Suprapubic skin (tissue), 4 donors: ENCODE measurements at regions not wholly inside any gene's neighbourhood (a gene's known extent, or its start where the extent isn't known, plus 50 kb on each side); places are given as distances from the start of the nearest gene placed in this dataset.

Experiments used
- DNase-seq, 2 donors: peaks; one replicate each; pipeline ENCODE4 v3.0.0-alpha.2; 2019; ENCODE audit warnings: low spot score in 2 of 2
- H3K27ac ChIP-seq: fragments of 200-600 bp; sonication (generic); one replicate; pipeline ENCODE4 v1.5.1; 2019
- H3K27me3 ChIP-seq: fragments of 200-600 bp; sonication (generic); one replicate; pipeline ENCODE4 v1.5.1; 2019
- H3K36me3 ChIP-seq: fragments of 200-600 bp; sonication (generic); one replicate; pipeline ENCODE4 v1.5.1; 2019
- H3K4me1 ChIP-seq: fragments of 200-600 bp; sonication (generic); one replicate; pipeline ENCODE4 v1.5.1; 2019
- H3K4me3 ChIP-seq: fragments of 200-600 bp; sonication (generic); one replicate; pipeline ENCODE4 v1.5.1; 2019; ENCODE audit warnings: mild to moderate bottlenecking
- H3K9me3 ChIP-seq: fragments of 200-600 bp; sonication (generic); one replicate; pipeline ENCODE4 v1.5.1; 2019
- EP300 ChIP-seq: sonication (generic); formaldehyde crosslinking; IDR thresholded peaks from one replicate; pipeline ENCODE4 v1.6.1; 2017; ENCODE audit warnings: antibody characterized with exemption
- POLR2A ChIP-seq, 2 donors: fragments of 450-650 bp; IDR thresholded peaks; one replicate each; pipeline ENCODE4 v1.6.1; 2017; ENCODE audit warnings: antibody characterized with exemption in 2 of 2, mild to moderate bottlenecking in 2 of 2, moderate library complexity in 2 of 2
- POLR2AphosphoS5 ChIP-seq, 3 donors: sonication (generic); formaldehyde crosslinking; IDR thresholded peaks; one replicate each; pipeline ENCODE4 v1.6.1; 2017; ENCODE audit warnings: antibody characterized with exemption in 3 of 3
- WGBS: methylation state at CpG from one replicate; pipeline ENCODE4 v1.1.5; 2018; 5-methylcytosine and 5-hydroxymethylcytosine counted together
- TF ChIP-seq, protein P1 (sequence below), 2 donors: fragments of 200-600 bp in 1 of 2; fragments of 450-650 bp in 1 of 2; sonication (generic) in 1 of 2; IDR thresholded peaks; one replicate each; pipeline ENCODE4 v1.5.1; 2016 to 2019; ENCODE audit warnings: antibody characterized with exemption in 2 of 2, mild to moderate bottlenecking in 1 of 2, moderate library complexity in 1 of 2

DNA sequence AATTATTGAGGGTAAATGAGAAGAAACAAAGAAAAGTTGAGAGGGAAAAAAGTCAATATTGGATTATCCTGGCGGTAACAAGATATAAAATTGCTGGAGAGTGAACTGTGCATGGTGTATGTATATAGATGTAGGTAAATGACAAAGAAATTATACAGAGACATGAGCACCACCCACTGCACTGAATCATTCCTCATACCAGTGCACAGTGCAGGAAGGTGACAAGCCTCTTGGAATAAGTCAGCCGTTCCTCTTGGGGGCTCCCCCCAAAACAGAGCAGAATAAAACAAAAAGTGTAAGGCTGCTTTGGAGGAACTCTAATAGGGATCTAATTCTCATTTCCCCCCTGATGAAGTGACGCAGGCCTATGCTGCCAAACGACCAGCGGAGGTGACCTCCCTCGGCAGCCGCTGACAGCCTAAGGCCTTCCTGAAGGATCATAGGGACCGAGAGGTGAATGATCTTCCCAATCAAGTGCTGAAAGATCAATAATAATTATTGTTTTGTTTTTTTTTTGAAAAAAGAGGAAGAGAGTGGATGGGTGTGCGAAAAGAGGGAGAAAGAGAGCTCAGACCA lies 245.0 kb downstream of the PSAT1 start:
- Histone ChIP-seq H3K36me3 (no peaks in the 10 kb centered on the region), H3K4me3 (no peak overlapping the region), H3K27me3 (no peaks in the 10 kb centered on the region), H3K27ac (no peak overlapping the region), H3K4me1 (no peaks in the 10 kb centered on the region), H3K9me3 (no peaks in the 10 kb centered on the region)
- 87% methylated on average over 9 of the region's 9 CpGs for WGBS
- TF ChIP-seq POLR2AphosphoS5 (IDR thresholded peaks at IDR 0.05) = no peak
- TF ChIP-seq, protein P1, sequence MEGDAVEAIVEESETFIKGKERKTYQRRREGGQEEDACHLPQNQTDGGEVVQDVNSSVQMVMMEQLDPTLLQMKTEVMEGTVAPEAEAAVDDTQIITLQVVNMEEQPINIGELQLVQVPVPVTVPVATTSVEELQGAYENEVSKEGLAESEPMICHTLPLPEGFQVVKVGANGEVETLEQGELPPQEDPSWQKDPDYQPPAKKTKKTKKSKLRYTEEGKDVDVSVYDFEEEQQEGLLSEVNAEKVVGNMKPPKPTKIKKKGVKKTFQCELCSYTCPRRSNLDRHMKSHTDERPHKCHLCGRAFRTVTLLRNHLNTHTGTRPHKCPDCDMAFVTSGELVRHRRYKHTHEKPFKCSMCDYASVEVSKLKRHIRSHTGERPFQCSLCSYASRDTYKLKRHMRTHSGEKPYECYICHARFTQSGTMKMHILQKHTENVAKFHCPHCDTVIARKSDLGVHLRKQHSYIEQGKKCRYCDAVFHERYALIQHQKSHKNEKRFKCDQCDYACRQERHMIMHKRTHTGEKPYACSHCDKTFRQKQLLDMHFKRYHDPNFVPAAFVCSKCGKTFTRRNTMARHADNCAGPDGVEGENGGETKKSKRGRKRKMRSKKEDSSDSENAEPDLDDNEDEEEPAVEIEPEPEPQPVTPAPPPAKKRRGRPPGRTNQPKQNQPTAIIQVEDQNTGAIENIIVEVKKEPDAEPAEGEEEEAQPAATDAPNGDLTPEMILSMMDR (IDR thresholded peaks at IDR 0.05) = no peak
- TF ChIP-seq EP300 = no peak
- no peak for TF ChIP-seq POLR2A (IDR thresholded peaks at IDR 0.05)
- no peak for DNase-seq

GRCh38 chr9:78542491-78543181 lies 245.7 kb downstream of the PSAT1 start:
- H3K4me1 ChIP-seq = no peaks in the 10 kb centered on the region
- no peak overlapping the region for H3K27ac ChIP-seq
- no peaks in the 10 kb centered on the region for H3K27me3 ChIP-seq
- H3K36me3 ChIP-seq = no peaks in the 10 kb centered on the region
- no peak overlapping the region for H3K4me3 ChIP-seq
- no peaks in the 10 kb centered on the region for H3K9me3 ChIP-seq
- WGBS = 75% methylated on average over 14 of the region's 14 CpGs
- no peak for DNase-seq
- no peak for TF ChIP-seq EP300
- no peak for TF ChIP-seq POLR2AphosphoS5 (IDR thresholded peaks at IDR 0.05)
- TF ChIP-seq, protein P1 (IDR thresholded peaks at IDR 0.05) = no peak
- TF ChIP-seq POLR2A (IDR thresholded peaks at IDR 0.05) = no peak

- H3K4me3 ChIP-seq = no peak overlapping the region
- DNase-seq = no peak
- TF ChIP-seq, protein P1 (IDR thresholded peaks at IDR 0.05) = no peak
- no peak for TF ChIP-seq POLR2AphosphoS5 (IDR thresholded peaks at IDR 0.05)
- no peak for TF ChIP-seq EP300
- TF ChIP-seq POLR2A (IDR thresholded peaks at IDR 0.05) = no peak
- WGBS = 61% methylated on average over 3 of the region's 3 CpGs
- no peaks in the 10 kb centered on the region for H3K36me3 ChIP-seq
- H3K9me3 ChIP-seq = no peaks in the 10 kb centered on the region
- no peaks in the 10 kb centered on the region for H3K4me1 ChIP-seq
- H3K27ac ChIP-seq = no peak overlapping the region
- no peaks in the 10 kb centered on the region for H3K27me3 ChIP-seq
Observed at GRCh38 chr9:78543353-78543752, 246.4 kb downstream of the PSAT1 start.

- no peaks in the 10 kb centered on the region for H3K4me1 ChIP-seq
- no peak overlapping the region for H3K4me3 ChIP-seq
- TF ChIP-seq, protein P1 (IDR thresholded peaks at IDR 0.05) = no peak
- no peak for TF ChIP-seq POLR2AphosphoS5 (IDR thresholded peaks at IDR 0.05)
- TF ChIP-seq POLR2A (IDR thresholded peaks at IDR 0.05) = no peak
- TF ChIP-seq EP300 = no peak
- no peaks in the 10 kb centered on the region for H3K27me3 ChIP-seq
- 74% methylated on average over 5 of the region's 5 CpGs for WGBS
- H3K9me3 ChIP-seq = no peaks in the 10 kb centered on the region
- no peak for DNase-seq
- no peaks in the 10 kb centered on the region for H3K36me3 ChIP-seq
- no peak overlapping the region for H3K27ac ChIP-seq
Observed at GRCh38 chr9:78544230-78544629, 247.3 kb downstream of the PSAT1 start.

DNA sequence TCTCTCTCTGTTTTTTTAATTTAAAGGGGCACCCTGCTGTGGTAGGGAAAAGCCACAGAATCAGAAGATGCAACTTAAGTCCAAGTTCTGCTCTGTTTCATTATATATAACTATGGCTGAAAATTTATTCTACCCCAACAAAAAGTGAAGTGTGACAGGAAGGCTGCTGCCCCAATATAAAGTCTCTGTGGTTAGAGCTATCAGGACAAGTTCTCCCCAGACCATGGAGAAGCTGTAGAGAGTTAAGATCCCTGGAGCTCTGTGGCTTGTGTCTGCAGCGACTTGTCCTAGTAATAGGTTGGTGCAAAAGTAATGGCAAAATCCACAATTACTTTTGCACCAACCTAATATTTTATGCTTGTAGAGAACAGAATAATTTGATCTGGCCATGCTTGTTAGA lies 250.9 kb downstream of the PSAT1 start:
- no peak for DNase-seq
- Histone ChIP-seq H3K27ac (no peak overlapping the region), H3K4me3 (no peak overlapping the region), H3K27me3 (no peaks in the 10 kb centered on the region), H3K9me3 (no peaks in the 10 kb centered on the region), H3K36me3 (no peaks in the 10 kb centered on the region), H3K4me1 (no peaks in the 10 kb centered on the region)
- WGBS = 80% methylated on average over 1 of the region's 1 CpG
- TF ChIP-seq POLR2AphosphoS5 (IDR thresholded peaks at IDR 0.05) (no peak), EP300 (no peak), POLR2A (IDR thresholded peaks at IDR 0.05) (no peak)
- TF ChIP-seq, protein P1 (IDR thresholded peaks at IDR 0.05) = no peak
